Sciatic nerve (tissue), 2 donors: ENCODE measurements at regions not wholly inside any gene's neighbourhood (a gene's known extent, or its start where the extent isn't known, plus 50 kb on each side); places are given as distances from the start of the nearest gene placed in this dataset.
"Not testable (repeated sequence)": the region's sequence is repeated elsewhere in the genome, so short reads cannot be mapped to it uniquely, and the experiment has no call there.

ENCODE experiments used
- ATAC-seq: fragments of 200-7000 bp; cut with Tn5 transposase; one replicate; pipeline ENCODE4 v1.9.1; 2020; ENCODE audit warnings: mild to moderate bottlenecking, moderate library complexity
- DNase-seq: peaks from one replicate; pipeline ENCODE4 v3.0.0-alpha.2; 2020; ENCODE audit warnings: low spot score
- intact Hi-C: fragments of 100-400 bp; cut with DNase I; formaldehyde crosslinking; loops from one replicate; pipeline ENCODE4 v1.14.2; 2022
- donor health status: DM: no; HTN: no; CAD: no.
- donor health status: DM: no; HTN: no; CAD: no.

- no peak for DNase-seq
- intact Hi-C loops = no loop called here
- no peak for ATAC-seq
These were observed 141.2 kb upstream of the GMNC start for GRCh38 chr3:191003742-191004141.

DNA sequence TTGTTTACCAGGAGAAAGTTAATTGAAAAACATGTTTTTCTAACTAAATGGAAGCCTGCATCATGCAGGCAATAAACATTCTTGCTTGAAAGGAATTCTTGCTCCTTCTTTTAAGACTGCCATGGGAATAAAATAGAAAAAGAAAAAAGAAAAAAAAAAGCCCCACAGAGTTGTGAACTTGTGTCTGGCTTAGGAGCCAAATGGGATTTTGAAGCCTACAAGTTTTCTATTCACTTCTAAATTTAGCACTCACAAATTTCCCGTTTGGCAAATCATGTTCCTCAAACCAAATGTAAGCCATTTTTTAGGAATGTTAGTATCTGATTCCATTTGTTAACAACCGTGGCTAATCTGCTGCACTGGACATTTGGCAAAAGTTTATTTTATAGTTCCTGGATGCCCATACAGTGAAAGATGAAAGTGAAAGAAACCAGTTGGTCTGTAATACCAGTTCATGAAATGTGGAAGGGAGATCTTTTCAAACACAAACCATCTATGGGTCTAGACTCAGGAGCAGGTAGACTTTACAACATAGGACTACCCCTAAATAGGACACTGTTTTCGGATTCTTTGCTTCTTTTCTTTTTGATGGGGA lies 133.8 kb upstream of the GMNC start:
- ATAC-seq = no peak
- intact Hi-C loops = no loop called here
- DNase-seq = no peak

DNA sequence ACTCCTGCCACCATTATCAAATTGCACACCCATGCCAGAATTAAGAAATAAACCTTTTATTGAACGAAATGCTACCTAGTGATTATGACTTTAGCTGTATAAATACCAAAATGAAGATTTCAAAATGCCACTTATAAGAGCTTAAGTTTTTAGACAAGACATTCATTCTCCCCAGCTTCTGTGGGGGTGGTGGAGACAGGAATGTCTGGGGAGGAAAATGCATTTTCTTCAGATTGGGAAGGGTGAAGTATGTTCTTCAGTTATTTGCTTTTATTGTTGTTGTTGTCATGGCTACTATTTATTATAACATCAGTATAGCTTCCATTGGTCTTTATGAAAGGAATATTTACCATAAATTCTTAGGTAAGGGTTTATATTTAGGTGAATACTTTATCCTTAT lies 132.7 kb upstream of the GMNC start:
- ATAC-seq (no peak), DNase-seq (no peak)
- intact Hi-C loops = no loop called here

- intact Hi-C loops = no loop called here
- ATAC-seq = no peak
- no peak for DNase-seq
These were observed 128.4 kb upstream of the GMNC start for GRCh38 chr3:190990898-190991297.

- DNase-seq (no peak), ATAC-seq (no peak)
- intact Hi-C loops = no loop called here
These were observed 126.7 kb upstream of the GMNC start for GRCh38 chr3:190989218-190989617.

DNA sequence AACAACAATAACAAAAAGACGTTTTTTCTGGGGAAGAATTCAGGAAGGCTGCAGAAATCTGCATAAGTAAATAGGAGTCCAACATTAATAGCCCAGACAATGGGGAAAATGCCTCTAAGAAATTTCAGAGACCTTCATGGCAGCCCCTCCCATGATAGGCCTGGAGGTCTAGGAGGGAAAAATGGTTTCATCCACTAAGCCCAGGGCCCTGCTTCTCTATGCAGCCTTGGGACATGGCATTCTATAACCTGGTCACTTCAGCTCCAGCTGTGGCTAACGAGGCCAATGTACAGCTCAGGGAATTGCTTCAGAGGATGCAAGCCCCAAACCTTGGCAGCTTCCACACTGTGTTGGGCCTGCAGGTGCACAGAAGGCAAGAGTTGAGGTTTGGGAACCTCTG lies 125.6 kb upstream of the GMNC start:
- intact Hi-C loops = no loop called here
- no peak for ATAC-seq
- no peak for DNase-seq

GRCh38 chr3:190984502-190985244 lies 122.2 kb upstream of the GMNC start:
- DNase-seq (no peak), ATAC-seq (no peak)
- intact Hi-C loops = no loop called here

DNA sequence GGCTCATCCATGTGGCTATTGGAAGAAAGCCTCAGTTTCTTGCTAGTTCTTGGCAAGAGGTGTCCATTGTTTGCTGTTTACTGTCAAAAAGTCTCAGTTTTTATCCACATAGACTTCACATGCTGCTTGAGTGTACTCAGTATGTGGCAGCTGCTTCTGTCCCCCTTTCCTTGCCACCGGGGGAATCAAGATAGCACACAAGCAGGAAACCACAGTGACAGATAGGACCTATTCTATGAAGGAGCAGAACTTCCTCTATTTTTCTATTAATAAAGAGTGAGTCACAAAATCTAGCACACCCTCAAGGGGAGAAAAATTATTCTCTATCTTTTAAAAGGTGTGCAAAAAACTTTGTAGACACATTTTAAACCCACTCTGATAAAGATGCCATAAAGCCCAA lies 121.4 kb upstream of the GMNC start:
- no peak for ATAC-seq
- DNase-seq = no peak
- intact Hi-C loops = no loop called here

- intact Hi-C loops = no loop called here
- ATAC-seq = no peak
These were observed 111.3 kb upstream of the GMNC start for GRCh38 chr3:190973771-190974170.

GRCh38 chr3:190972840-190973270 lies 110.4 kb upstream of the GMNC start:
- intact Hi-C loops = no loop called here
- ATAC-seq (no peak), DNase-seq (no peak)

More at GRCh38 chr3:190973771-190974170, 111.3 kb upstream of the GMNC start:
- no peak for DNase-seq

DNA sequence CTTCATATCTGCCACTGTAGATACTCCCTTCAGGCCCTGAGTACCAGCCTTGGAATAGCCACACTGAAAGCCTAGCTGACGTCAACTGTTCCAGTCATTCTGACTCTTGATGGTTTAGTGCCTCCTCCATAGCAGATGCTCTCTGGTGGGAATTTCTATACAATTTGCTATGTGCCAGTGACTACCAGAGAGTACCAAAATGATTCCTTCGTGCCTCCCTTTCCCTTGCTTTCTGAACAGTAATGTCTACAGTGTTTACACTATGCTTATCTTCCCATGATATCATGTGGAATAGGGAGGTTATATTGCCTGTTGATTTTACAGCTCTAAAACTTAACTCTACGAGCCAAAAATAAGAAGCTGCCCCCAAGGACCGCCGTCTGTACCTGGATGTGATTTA lies 109.7 kb upstream of the GMNC start:
- intact Hi-C loops = no loop called here
- ATAC-seq = no peak
- DNase-seq = no peak

GRCh38 chr3:190970560-190970959 lies 108.1 kb upstream of the GMNC start:
- ATAC-seq (no peak), DNase-seq (no peak)
- intact Hi-C loops = no loop called here

DNA sequence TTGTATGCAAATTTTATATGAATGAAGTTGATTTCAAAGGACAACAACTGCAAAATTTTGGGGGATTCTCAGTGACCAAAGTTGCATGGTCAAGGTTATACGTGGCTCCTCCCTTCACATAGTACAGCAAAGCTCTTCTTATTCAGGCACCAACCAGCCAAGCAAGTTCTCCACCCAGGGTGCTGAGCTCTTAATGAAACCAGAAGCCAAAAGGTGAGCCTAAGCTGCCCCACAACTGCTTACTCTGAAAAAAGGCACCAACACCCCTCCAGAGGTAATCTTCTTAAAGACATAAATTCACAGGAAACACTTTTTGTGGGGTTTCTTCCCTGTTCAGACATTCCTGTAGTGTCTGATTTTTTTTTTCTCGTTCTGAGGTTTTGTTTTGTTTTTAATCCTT lies 106.1 kb upstream of the GMNC start:
- ATAC-seq (no peak), DNase-seq (no peak)
- intact Hi-C loops = no loop called here

- DNase-seq, ATAC-seq: not testable (repeated sequence)
These were observed 102.4 kb upstream of the GMNC start for GRCh38 chr3:190964931-190965330.

GRCh38 chr3:190959077-190959476 lies 96.6 kb upstream of the GMNC start:
- ATAC-seq (no peak), DNase-seq (no peak)
- intact Hi-C loops = no loop called here

More at GRCh38 chr3:190964931-190965330, 102.4 kb upstream of the GMNC start:
- intact Hi-C loops = not testable (repeated sequence)

DNA sequence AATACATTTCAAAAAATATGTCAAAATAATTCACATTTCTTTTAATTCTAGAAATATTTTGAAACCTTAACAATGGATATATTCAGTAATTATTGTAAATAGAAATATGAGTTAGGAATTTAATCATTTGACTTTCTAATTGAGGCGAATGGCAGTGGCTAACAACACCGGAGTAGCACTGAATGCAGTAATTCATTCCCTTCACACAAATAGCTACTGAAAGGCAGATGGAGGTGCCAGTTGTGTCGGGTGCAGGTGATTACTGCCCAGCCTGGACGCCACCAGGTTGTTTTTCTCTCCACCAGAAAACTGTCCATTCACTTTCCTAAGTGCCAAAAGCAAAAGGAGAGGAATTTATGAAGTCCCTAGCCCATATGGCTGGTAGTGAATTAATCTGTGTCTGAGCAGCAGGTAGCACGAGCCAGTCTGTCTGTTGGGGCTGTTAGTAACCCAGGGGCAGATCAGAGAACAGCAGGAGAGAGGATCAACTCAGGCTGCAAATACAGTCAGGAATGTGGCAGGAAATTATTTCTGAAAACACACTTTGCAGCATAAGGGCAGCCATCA lies 79.3 kb upstream of the GMNC start:
- intact Hi-C loops = no loop called here
- DNase-seq (no peak), ATAC-seq (no peak)

DNA sequence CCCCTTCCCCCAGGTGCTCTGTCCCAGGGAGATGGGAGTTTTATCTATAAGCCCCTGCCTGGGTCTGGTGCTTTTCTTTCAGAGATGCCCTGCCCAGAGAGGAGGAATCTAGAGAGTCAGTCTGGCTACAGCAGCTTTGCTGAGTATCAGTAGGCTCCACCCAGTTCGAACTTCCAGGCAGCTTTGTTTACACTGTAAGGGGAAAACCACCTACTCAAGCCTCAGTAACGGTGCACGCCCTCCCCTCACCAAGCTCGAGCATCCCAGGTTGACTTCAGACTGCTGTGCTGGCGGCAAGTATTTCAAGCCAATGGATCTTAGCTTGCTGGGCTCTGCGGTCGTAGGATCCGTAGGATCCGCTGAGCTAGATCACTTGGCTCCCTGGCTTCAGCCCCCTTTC lies 72.1 kb upstream of the GMNC start:
- intact Hi-C loops, DNase-seq, ATAC-seq: not testable (repeated sequence)

DNA sequence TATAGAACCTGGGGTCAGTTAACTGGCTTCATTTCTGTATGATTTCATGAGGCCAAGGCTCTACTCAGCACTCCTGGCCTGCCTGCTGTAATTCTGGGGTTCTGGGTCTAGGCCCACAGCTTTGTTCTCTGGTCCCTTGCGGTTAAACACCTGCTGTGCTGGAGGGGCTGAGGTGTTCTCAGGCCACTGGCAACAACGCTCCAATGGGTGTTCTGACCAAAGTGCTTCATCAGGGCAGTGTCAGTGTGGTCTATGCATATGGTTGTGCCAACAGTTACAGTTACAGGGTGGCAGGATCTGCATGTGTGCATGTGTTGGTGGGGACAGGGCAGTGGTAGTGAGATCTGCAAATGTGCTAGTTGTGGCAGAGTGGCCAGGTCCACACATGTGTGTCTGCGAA lies 64.1 kb upstream of the GMNC start:
- intact Hi-C loops = no loop called here
- ATAC-seq (no peak), DNase-seq (no peak)

DNA sequence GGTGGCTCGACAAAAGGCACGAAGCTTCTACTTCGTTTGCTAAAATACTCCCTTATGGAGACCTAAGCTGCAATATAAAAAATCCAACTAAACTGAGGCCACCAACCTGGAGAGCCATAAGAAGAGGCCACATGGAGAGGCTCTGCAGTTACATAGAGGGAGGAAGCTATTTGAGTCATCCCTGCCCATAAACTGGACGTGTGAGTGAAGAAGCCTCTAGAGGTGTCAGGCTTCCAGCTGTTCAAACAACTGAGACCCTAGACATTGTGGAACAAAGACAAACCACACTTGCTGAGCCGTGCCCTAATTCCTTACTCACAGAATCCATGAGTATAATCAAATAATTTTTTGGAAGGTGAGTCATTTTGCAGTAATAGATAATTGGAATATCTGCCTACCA lies 50.2 kb upstream of the GMNC start:
- ATAC-seq = no peak
- intact Hi-C loops = no loop called here
- no peak for DNase-seq
